ENCODE measurements at regions not wholly inside any gene's neighbourhood (a gene's known extent, or its start where the extent isn't known, plus 50 kb on each side); places are given as distances from the start of the nearest gene placed in this dataset.

- TF ChIP-seq CTCF (IDR thresholded peaks at IDR 0.05) (no peak), POLR2A (IDR thresholded peaks at IDR 0.05) (no peak), POLR2AphosphoS5 (IDR thresholded peaks at IDR 0.05) (no peak)
Observed at GRCh38 chr16:62602790-62603189, 566.6 kb upstream of the CDH8 start.

Data from transverse colon (tissue), 4 donors.